ENCODE measurements at regions not wholly inside any gene's neighbourhood (a gene's known extent, or its start where the extent isn't known, plus 50 kb on each side); places are given as distances from the start of the nearest gene placed in this dataset.

DNA sequence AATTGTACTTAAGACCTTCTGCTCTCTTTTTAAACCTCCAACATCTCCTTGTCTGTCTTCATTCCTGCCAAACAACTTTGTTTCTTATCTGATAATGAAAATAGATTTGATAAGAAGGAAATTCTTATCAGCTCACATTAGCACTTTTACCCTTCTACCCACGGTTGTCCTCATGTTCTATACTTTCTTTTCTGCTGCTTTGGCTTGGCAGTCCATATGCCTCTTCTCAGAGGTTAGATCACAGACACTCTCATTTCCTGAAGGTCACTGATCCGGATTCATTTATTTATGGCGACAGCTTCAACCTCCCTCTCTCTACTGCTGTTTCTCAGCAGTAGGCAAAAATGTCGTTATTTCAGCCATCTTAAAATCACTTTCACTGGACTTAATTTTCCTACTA is 2015.8 kb downstream of the NCAM2 start:
- no peak overlapping the region for H3K27ac Mint-ChIP-seq
- H3K4me1 Mint-ChIP-seq, result no peaks in the 10 kb centered on the region
- DNase-seq, result no peak
- no peaks in the 10 kb centered on the region for H3K9me3 Mint-ChIP-seq
- no peaks in the 10 kb centered on the region for H3K36me3 Mint-ChIP-seq
- no peak for ATAC-seq (ENCODE audit: low read depth in 2 of 2)
- no peak overlapping the region for H3K4me3 Mint-ChIP-seq
- H3K27me3 Mint-ChIP-seq, result no peaks in the 10 kb centered on the region

DNA sequence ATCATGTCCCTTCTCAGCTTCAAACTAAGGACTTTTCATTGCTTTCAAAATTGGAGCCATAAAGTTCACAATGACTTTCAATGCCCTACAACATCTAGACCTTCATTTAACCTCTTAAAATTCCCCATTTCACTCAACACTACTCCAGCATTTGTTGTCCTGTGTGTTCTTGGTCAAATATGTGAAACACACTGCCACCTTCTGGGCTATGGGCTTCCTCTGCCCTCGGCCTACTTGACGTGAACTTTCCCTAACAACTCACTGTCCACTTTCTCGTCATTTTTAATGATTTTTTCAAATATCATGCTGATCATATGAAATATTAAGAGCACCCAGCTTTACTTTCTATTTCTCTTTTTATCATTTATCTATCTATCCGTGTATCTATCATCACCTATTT is 2018.4 kb downstream of the NCAM2 start:
- Mint-ChIP-seq H3K4me3 (no peak overlapping the region), H3K27ac (no peak overlapping the region), H3K9me3 (no peaks in the 10 kb centered on the region), H3K27me3 (no peaks in the 10 kb centered on the region), H3K36me3 (no peaks in the 10 kb centered on the region), H3K4me1 (no peaks in the 10 kb centered on the region)
- ATAC-seq (ENCODE audit: low read depth in 2 of 2), result no peak
- no peak for DNase-seq

DNA sequence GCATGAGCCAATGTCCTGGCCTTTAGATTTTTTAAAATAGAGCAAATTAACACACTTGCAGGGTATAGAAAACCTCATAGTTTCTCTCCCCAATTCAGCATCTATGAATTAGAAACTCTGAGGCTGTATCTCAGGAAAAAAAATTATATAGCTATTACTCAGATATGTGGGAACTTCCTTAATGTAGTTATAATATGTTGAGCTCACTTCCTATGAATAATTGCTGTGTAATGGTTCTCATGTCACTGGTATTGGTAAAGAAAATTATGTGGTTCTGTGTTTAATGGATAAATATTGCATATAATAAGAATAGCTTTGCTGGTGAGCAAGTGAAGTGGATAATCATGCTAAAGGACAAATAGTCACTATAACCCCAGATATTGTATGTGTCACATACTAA is 2019.8 kb downstream of the NCAM2 start:
- H3K27me3 Mint-ChIP-seq, result no peaks in the 10 kb centered on the region
- peaks cover 0 to 7% (median 0%) of the 10 kb centered on the region in 7 donors for H3K9me3 Mint-ChIP-seq
- DNase-seq (no peak), ATAC-seq (ENCODE audit: low read depth in 2 of 2) (no peak)
- no peaks in the 10 kb centered on the region for H3K4me1 Mint-ChIP-seq
- no peak overlapping the region for H3K27ac Mint-ChIP-seq
- H3K36me3 Mint-ChIP-seq, result no peaks in the 10 kb centered on the region
- H3K4me3 Mint-ChIP-seq, result no peak overlapping the region

DNA sequence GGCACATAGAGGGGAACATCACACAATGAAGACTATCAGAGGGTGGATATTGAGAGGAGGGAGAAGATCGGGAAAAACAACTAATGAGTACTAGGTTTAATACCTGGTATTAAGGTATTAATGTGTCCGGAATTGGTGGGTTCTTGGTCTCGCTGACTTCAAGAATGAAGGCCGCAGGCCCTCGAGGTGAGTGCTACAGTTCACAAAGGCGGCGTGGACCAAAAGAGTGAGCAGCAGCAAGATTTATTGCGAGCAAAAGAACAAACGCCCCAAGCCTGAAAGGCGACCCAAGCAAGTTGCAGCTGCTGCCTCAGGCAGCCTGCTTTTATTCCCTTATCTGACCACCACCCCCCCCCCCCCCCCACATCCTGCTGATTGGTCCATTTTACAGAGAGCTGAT is 2022.8 kb downstream of the NCAM2 start:
- H3K9me3 Mint-ChIP-seq, result peaks cover 0 to 7% (median 0%) of the 10 kb centered on the region in 7 donors
- DNase-seq (no peak), ATAC-seq (ENCODE audit: low read depth in 2 of 2) (no peak)
- H3K36me3 Mint-ChIP-seq, result no peaks in the 10 kb centered on the region
- no peaks in the 10 kb centered on the region for H3K4me1 Mint-ChIP-seq
- no peak overlapping the region for H3K27ac Mint-ChIP-seq
- no peak overlapping the region for H3K4me3 Mint-ChIP-seq
- H3K27me3 Mint-ChIP-seq, result no peaks in the 10 kb centered on the region

DNA sequence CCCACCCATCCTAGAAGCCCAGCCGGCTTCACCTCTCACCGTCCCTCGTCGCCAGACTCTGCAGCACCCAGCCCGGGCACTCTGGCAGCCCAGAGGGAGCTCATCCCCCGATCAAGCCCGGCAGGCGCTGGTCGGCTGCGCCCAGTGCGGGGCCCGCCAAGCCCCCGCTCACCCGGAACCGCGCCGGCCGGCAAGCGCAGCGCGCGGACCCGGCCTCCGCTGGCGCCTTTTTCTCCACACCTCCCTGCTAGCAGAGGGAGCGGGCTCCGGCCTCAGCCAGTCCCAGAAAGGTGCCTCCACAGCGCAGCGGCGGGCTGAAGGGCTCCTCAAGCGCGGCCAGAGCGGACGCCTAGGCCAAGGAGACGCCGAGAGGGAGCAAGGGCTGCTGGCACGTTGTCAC is 2023.3 kb downstream of the NCAM2 start:
- Mint-ChIP-seq H3K4me1 (no peaks in the 10 kb centered on the region), H3K27me3 (no peaks in the 10 kb centered on the region), H3K4me3 (no peak overlapping the region), H3K9me3 (peaks cover 0 to 7% (median 0%) of the 10 kb centered on the region in 7 donors), H3K27ac (no peak overlapping the region), H3K36me3 (no peaks in the 10 kb centered on the region)
- ATAC-seq (ENCODE audit: low read depth in 2 of 2), result no peak
- DNase-seq, result no peak

DNA sequence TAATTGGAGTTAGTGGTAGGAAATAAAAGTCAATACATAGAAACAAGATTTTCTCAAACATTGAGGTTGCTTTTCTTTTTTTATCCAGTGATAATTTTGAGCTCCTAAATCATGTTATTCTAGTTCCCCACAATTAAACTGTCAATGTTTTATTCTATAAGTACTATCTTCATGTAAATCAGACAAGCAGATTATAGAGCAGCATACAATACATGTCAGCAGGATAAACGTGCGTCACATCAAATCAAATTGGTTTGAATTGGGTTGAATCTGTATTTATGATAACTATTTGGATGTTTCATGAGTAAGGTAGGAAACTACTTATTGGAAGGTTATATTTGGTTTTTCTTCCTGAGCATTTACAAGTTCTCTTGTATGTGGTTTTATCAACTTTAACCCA is 2028.7 kb downstream of the NCAM2 start:
- ATAC-seq (ENCODE audit: low read depth in 2 of 2), result no peak
- no peak overlapping the region for H3K4me3 Mint-ChIP-seq
- no peaks in the 10 kb centered on the region for H3K36me3 Mint-ChIP-seq
- no peak for DNase-seq
- peaks cover 0 to 5% (median 0%) of the 10 kb centered on the region in 7 donors for H3K9me3 Mint-ChIP-seq
- H3K27me3 Mint-ChIP-seq, result no peaks in the 10 kb centered on the region
- H3K27ac Mint-ChIP-seq, result no peak overlapping the region
- no peaks in the 10 kb centered on the region for H3K4me1 Mint-ChIP-seq

DNA sequence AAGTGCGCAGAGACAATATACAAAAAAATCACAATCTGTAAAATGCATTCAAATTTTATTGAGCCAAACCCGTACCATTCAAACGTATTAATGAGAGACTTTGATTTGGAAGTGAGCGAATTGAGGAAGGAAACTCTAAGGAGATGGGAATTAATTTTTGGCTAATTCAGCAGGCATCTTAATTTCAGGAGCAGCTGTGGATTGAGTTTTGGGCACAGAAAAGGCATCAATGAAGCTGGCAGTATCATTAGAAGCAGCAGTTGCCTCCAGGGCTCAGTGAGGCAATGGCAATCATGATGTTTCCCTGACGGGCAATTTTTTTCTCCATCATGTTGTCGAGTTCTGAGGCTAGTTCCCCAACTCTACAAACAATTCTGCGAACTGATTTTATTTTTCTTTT is 2041.6 kb downstream of the NCAM2 start:
- no peaks in the 10 kb centered on the region for H3K9me3 Mint-ChIP-seq
- no peak overlapping the region for H3K4me3 Mint-ChIP-seq
- no peak for DNase-seq
- H3K27me3 Mint-ChIP-seq, result peaks cover 0 to 4% (median 0%) of the 10 kb centered on the region in 3 donors
- no peak overlapping the region for H3K27ac Mint-ChIP-seq
- no peaks in the 10 kb centered on the region for H3K4me1 Mint-ChIP-seq
- H3K36me3 Mint-ChIP-seq, result no peaks in the 10 kb centered on the region
- no peak for ATAC-seq (ENCODE audit: low read depth in 2 of 2)

DNA sequence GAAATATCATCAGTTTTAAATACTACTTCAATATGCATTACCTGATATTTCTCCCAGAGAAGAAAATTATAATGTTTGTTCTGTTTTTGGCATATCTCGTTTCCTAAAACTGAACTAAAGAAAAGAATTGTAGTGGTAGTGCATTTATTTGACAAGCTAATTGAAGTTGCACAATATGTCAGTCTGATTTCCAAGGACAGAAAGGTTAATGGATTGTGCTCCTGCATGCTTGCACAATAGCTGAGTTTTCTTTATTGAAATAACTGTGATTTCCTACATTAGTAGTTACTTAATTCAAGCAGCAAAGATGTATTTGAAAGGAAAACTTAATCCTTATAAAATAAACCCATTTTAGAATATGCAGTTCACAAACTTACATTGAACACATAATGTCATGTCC is 2047.7 kb downstream of the NCAM2 start:
- H3K27ac Mint-ChIP-seq, result no peak overlapping the region
- DNase-seq (no peak), ATAC-seq (ENCODE audit: low read depth in 2 of 2) (no peak)
- no peaks in the 10 kb centered on the region for H3K4me1 Mint-ChIP-seq
- H3K4me3 Mint-ChIP-seq, result no peak overlapping the region
- H3K9me3 Mint-ChIP-seq, result no peaks in the 10 kb centered on the region
- no peaks in the 10 kb centered on the region for H3K36me3 Mint-ChIP-seq
- H3K27me3 Mint-ChIP-seq, result peaks cover 0 to 4% (median 0%) of the 10 kb centered on the region in 3 donors

DNA sequence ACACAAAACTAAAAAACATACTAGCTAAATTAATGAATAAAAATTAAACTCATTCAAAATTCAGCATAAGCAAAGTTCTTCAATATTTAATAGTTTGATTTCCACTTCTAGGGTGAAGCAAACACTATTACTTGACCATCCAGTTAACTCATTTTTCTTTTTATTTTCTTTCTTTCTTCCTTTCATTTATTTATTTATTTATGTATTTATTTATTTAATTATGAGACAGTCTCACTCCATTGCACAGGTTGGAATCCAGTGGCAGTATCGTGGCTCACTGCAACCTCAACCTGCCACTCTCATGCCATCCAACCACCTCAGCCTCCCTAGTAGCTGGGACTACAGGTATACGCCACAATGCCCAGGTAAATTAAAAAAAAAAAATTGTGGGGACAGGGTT is 2069.5 kb downstream of the NCAM2 start:
- Mint-ChIP-seq H3K4me3 (no peak overlapping the region), H3K4me1 (no peaks in the 10 kb centered on the region), H3K9me3 (peaks cover 0 to 10% (median 8%) of the 10 kb centered on the region in 7 donors), H3K36me3 (no peaks in the 10 kb centered on the region), H3K27me3 (no peaks in the 10 kb centered on the region), H3K27ac (no peak overlapping the region)
- no peak for ATAC-seq (ENCODE audit: low read depth in 2 of 2)
- no peak for DNase-seq

DNA sequence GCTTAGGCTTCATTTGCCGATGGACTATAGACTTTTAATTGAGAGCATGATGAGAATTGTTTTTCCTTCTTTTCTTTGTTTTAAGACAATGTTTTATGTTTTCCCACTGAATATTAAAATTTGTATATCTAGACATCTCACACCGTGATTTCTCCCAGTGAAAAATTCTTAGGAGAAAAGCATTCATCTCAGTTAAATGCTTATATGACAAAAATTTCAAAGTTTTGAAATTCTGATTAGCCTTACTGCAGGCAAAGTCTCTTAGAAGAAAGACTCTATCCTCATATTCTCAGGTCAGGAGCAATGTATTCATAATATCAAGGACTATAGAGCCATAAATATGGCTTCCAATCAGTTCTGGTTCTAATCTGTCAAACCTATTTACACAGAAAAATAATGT is 2085.0 kb downstream of the NCAM2 start:
- peaks cover 0 to 5% (median 1%) of the 10 kb centered on the region in 7 donors for H3K9me3 Mint-ChIP-seq
- ATAC-seq (ENCODE audit: low read depth in 2 of 2) (no peak), DNase-seq (no peak)
- H3K36me3 Mint-ChIP-seq, result no peaks in the 10 kb centered on the region
- H3K27me3 Mint-ChIP-seq, result no peaks in the 10 kb centered on the region
- no peak overlapping the region for H3K27ac Mint-ChIP-seq
- H3K4me1 Mint-ChIP-seq, result no peaks in the 10 kb centered on the region
- no peak overlapping the region for H3K4me3 Mint-ChIP-seq

DNA sequence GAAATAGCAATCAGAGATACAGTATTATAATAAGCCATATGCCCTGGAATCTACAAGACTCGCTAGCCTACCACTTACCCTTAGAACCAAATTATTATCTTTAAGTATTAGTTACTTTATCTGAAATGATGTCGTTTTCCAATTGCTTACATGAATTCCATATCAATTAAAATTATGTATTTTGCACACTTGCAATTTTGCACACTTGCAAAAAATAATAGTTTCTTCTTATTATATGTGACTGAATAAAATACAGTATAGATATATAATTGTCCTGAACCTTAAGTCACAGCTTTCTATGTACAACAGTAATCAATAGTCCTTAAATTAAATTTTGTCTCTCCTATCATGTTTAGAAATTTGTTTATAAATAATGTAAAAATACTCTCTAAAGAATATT is 2095.1 kb downstream of the NCAM2 start:
- ATAC-seq (ENCODE audit: low read depth in 2 of 2) (no peak), DNase-seq (no peak)
- Mint-ChIP-seq H3K9me3 (peaks cover 0 to 10% (median 2%) of the 10 kb centered on the region in 7 donors), H3K36me3 (no peaks in the 10 kb centered on the region), H3K27me3 (no peaks in the 10 kb centered on the region), H3K27ac (no peak overlapping the region), H3K4me3 (no peak overlapping the region), H3K4me1 (no peaks in the 10 kb centered on the region)

DNA sequence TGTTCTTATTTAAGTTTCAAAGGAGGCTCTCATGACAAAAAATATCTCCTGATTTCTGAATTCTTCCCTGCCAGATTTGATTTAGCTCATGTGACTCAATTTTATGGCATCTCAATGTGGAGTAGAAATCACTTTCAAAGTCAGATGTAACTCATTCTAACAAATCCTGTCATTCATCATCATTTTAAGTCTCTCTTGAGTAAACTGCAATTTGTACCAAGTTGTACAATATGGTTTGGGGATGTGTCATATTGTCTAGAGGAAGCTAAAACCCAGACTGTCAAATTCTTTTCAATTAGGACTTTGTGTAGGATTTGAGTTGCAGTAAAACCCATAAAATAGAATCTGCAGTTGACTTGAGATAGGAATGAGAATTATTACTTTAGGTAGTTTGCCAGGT is 2101.0 kb downstream of the NCAM2 start:
- DNase-seq (no peak), ATAC-seq (ENCODE audit: low read depth in 2 of 2) (no peak)
- H3K9me3 Mint-ChIP-seq, result no peaks in the 10 kb centered on the region
- H3K27me3 Mint-ChIP-seq, result no peaks in the 10 kb centered on the region
- H3K4me1 Mint-ChIP-seq, result no peaks in the 10 kb centered on the region
- H3K27ac Mint-ChIP-seq, result no peak overlapping the region
- no peaks in the 10 kb centered on the region for H3K36me3 Mint-ChIP-seq
- no peak overlapping the region for H3K4me3 Mint-ChIP-seq

DNA sequence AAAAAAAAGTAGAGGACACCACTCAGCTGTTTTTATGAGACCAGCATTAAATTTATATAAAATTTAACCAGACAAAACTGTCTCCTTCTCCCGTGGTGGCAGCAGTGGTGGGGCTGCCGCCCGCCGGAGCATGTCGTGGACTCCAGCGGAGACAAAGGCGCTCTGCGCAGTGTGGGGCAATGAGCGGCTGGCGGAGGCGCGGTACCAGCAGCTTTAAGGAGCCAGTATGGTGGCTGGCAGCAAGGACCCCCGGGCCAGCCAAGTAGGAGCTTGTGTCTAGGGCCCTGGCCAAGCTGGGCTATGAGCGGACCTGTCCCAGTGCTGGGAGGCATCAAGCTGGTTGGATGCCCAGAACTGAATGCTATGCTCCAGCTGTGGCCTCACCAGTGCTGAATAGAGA is 2102.9 kb downstream of the NCAM2 start:
- H3K27me3 Mint-ChIP-seq, result no peaks in the 10 kb centered on the region
- H3K4me3 Mint-ChIP-seq, result no peak overlapping the region
- H3K27ac Mint-ChIP-seq, result no peak overlapping the region
- ATAC-seq (ENCODE audit: low read depth in 2 of 2) (no peak), DNase-seq (no peak)
- H3K36me3 Mint-ChIP-seq, result no peaks in the 10 kb centered on the region
- H3K9me3 Mint-ChIP-seq, result no peaks in the 10 kb centered on the region
- no peaks in the 10 kb centered on the region for H3K4me1 Mint-ChIP-seq

DNA sequence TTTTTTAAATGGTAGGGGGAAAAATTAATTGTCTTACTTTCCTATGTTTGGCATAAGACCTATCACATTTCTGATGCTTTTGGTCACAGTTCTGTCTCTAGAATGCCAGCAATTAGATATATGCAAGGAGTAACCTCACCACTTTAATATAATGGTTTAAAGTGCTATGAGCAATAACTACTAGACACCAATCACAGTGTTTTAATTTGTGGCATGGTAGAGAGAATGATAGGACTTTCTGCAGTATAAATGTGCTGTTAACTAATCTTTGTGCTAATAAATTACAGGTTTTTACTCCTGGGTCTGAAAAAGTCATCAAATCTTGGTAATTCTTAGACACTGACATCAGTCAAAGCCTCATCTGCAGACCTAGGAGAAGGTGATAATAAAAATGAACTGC is 2110.3 kb downstream of the NCAM2 start:
- H3K36me3 Mint-ChIP-seq, result no peaks in the 10 kb centered on the region
- H3K27ac Mint-ChIP-seq, result no peak overlapping the region
- no peaks in the 10 kb centered on the region for H3K9me3 Mint-ChIP-seq
- DNase-seq (no peak), ATAC-seq (ENCODE audit: low read depth in 2 of 2) (no peak)
- H3K4me1 Mint-ChIP-seq, result no peaks in the 10 kb centered on the region
- H3K4me3 Mint-ChIP-seq, result no peak overlapping the region
- no peaks in the 10 kb centered on the region for H3K27me3 Mint-ChIP-seq

DNA sequence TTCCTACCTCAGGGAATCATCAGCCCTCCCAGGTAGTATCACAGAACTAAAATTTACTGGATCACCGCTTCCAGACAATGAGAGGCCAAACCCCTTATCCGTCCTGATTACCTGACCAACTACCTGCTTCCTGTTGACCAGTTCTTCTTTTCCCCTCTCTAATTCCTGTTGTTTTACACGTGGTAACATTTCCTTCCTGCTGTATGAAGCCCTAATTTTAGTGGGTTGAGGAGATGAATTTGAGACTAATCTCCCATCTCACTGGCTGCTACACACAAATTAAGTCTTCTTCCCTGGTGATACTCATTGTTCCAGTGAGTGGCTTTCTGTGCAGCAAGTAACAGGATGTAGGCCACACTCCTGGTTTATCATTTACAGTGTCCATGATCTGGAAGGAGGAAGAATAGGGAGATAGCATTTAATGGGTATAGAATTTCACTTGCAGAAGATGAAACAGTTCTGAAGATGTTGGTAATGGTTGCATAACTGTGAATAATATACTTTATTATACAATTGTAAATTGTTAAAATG is 2112.9 kb downstream of the NCAM2 start:
- Mint-ChIP-seq H3K27me3 (no peaks in the 10 kb centered on the region), H3K36me3 (no peaks in the 10 kb centered on the region), H3K4me1 (no peaks in the 10 kb centered on the region), H3K27ac (no peak overlapping the region), H3K4me3 (no peak overlapping the region), H3K9me3 (no peaks in the 10 kb centered on the region)
- ATAC-seq (ENCODE audit: low read depth in 2 of 2) (no peak), DNase-seq (no peak)
